ENCODE measurements at regions not wholly inside any gene's neighbourhood (a gene's known extent, or its start where the extent isn't known, plus 50 kb on each side); places are given as distances from the start of the nearest gene placed in this dataset.

DNA sequence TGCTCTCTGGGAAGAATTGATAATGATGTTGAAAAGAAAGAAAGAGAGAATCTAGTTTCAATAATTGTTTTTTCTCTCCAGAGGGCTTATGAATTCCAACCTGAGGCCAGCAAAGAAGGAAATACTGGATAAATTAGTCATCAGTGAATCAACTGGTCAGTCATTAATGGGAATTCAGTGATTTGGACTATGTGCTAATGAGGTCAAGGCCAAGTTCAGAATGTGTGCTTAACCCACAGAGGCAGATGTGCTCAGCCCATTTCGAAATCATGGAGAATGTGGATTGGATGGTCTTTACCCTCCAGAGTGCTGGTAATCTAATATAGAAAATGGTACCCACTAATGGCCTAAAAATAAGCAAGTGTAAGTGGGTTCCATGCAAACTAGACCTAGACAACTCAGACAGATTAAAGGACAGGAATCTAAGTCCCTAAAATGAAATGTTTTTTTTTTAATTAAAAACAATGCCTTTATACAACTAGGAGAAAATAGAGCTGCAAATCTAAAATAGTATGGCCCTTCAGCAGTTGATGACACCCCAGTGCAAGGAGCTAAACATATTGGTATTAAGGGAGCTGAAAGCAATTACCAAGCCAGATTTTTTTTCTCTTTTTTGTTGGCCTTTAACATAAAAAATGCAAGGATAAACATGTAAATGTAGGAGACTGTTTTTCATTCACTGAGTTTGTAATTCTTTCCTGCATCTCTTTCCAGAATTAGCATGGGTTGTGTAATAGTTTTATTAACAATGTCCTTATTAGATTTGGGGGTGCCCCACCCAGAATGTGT is 296.9 kb downstream of the SATB2 start:
- TF ChIP-seq POLR2AphosphoS5 (IDR thresholded peaks at IDR 0.05) (no peak), POLR2A (IDR thresholded peaks at IDR 0.05) (no peak), EP300 (IDR thresholded peaks at IDR 0.05) (no peak)
- TF ChIP-seq, protein P1, sequence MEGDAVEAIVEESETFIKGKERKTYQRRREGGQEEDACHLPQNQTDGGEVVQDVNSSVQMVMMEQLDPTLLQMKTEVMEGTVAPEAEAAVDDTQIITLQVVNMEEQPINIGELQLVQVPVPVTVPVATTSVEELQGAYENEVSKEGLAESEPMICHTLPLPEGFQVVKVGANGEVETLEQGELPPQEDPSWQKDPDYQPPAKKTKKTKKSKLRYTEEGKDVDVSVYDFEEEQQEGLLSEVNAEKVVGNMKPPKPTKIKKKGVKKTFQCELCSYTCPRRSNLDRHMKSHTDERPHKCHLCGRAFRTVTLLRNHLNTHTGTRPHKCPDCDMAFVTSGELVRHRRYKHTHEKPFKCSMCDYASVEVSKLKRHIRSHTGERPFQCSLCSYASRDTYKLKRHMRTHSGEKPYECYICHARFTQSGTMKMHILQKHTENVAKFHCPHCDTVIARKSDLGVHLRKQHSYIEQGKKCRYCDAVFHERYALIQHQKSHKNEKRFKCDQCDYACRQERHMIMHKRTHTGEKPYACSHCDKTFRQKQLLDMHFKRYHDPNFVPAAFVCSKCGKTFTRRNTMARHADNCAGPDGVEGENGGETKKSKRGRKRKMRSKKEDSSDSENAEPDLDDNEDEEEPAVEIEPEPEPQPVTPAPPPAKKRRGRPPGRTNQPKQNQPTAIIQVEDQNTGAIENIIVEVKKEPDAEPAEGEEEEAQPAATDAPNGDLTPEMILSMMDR (IDR thresholded peaks at IDR 0.05), result no peak

All from sigmoid colon (tissue), 4 donors.